ENCODE measurements at regions not wholly inside any gene's neighbourhood (a gene's known extent, or its start where the extent isn't known, plus 50 kb on each side); places are given as distances from the start of the nearest gene placed in this dataset.

DNA sequence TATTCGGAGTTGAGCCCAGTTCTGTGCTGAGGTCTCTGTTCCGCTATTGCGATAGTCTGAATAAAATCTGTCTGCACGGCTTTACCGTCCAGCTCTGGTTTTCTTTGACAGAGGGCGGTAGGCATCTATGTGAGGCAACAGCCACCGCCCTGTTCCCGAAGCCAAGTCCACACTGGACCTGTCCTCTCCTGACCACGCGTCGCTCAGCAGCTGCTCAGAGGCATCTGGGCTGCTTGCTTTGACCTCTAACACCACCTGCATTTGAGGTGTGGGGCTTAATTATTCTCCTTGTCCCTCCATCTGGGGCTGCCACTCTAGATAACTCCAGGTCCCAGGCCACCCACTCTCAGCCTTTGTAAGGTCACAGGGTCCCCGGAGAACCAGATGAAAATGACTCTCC is 168.4 kb upstream of the SMIM23 start:
- Histone ChIP-seq H2AFZ (ENCODE audit: low read depth, low read length) (no peak overlapping the region), H3K4me2 (ENCODE audit: low read length, poor library complexity, severe bottlenecking) (no peak overlapping the region), H3K4ac (ENCODE audit: low read depth in 1 of 2, low read length in 2 of 2) (no peak overlapping the region), H4K8ac (ENCODE audit: low read length) (no peak overlapping the region), H3K27ac (ENCODE audit: low read length, poor library complexity, severe bottlenecking) (no peak overlapping the region), H2BK5ac (ENCODE audit: low read depth, low read length, poor library complexity, severe bottlenecking) (no peak overlapping the region), H3K9ac (ENCODE audit: low read length) (no peak overlapping the region), H2BK15ac (ENCODE audit: low read depth, poor library complexity, severe bottlenecking) (no peak overlapping the region), H3K9me3 (ENCODE audit: control insufficient read depth, low read length) (peaks cover 7% of the 10 kb centered on the region), H4K91ac (ENCODE audit: low read length) (no peak overlapping the region), H3K79me1 (replicated peaks; ENCODE audit: low read length, poor library complexity, severe bottlenecking) (no peaks in the 10 kb centered on the region), H2AK5ac (ENCODE audit: low read length, severe bottlenecking) (no peak overlapping the region), H3K4me3 (ENCODE audit: insufficient read depth in 1 of 2, low read depth in 1 of 2, low read length in 2 of 2) (no peak overlapping the region), H3K36me3 (ENCODE audit: control insufficient read depth in 1 of 2, insufficient read depth in 2 of 2, low read depth in 1 of 2, low read length in 2 of 2) (no peaks in the 10 kb centered on the region), H3K27me3 (ENCODE audit: control insufficient read depth in 1 of 2, insufficient read depth in 1 of 2, low read length in 2 of 2) (peaks cover 52 to 73% of the 10 kb centered on the region in 2 experiments), H3K18ac (ENCODE audit: low read depth in 1 of 2, low read length in 2 of 2) (no peak overlapping the region), H3K14ac (ENCODE audit: low read length in 2 of 2) (no peak overlapping the region), H2BK12ac (ENCODE audit: low read length in 2 of 2) (no peak overlapping the region), H2BK120ac (ENCODE audit: low read depth, low read length) (no peak overlapping the region), H3K4me1 (ENCODE audit: control insufficient read depth, insufficient read depth, low read depth, low read length) (no peaks in the 10 kb centered on the region), H3K23ac (ENCODE audit: low read length in 2 of 2) (no peak overlapping the region)
- DNase-seq = no peak
- WGBS = 91% methylated on average over 12 of the region's 12 CpGs

DNA sequence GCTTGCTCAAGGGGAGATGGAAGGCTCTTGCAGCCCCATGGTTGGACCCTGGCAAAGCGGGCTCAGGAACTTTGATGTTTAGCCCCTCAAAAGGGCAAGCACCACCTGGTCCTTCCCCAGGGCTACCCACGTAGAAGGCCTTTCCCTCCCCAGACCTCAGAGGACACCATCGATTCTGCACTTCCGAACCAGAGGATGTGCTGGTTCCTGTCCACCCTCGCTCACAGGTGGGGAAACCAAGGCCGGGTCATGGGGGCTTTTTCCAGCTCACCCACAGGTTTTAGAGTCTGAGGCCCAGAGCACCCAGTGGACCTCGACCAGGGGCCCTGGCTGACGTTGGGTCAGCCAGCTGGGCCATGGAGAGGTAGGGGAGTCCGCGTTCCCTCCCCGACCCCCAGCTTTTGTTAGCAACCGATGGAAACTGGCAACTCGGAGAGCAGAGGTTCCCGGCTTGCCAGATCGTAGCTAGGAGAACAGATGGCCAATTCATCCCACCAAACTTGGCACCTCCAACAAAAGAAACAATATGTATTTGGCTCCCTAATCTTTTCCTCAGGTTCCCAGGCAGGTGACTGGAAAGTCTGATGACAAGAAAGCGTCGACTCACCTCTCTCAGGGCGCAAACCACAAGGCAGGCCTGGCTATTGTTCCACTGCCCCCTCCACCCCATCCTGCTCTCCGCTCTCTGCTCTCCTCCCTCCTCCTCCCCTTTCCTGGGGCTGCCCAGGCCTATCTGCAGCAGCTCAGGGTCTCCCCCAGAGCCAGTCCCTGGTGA is 167.6 kb upstream of the SMIM23 start:
- WGBS = 86% methylated on average over 19 of the region's 19 CpGs
- no peak overlapping the region for H2BK120ac ChIP-seq (ENCODE audit: low read depth, low read length)
- no peak overlapping the region for H2AFZ ChIP-seq (ENCODE audit: low read depth, low read length)
- H3K4me2 ChIP-seq (ENCODE audit: low read length, poor library complexity, severe bottlenecking) = no peak overlapping the region
- no peak overlapping the region for H4K91ac ChIP-seq (ENCODE audit: low read length)
- H3K23ac ChIP-seq (ENCODE audit: low read length in 2 of 2) = no peak overlapping the region
- no peak for DNase-seq
- no peak overlapping the region for H4K8ac ChIP-seq (ENCODE audit: low read length)
- H2BK12ac ChIP-seq (ENCODE audit: low read length in 2 of 2) = no peak overlapping the region
- no peak overlapping the region for H3K9ac ChIP-seq (ENCODE audit: low read length)
- H2BK15ac ChIP-seq (ENCODE audit: low read depth, poor library complexity, severe bottlenecking) = no peak overlapping the region
- no peak overlapping the region for H3K4me3 ChIP-seq (ENCODE audit: insufficient read depth in 1 of 2, low read depth in 1 of 2, low read length in 2 of 2)
- no peaks in the 10 kb centered on the region for H3K4me1 ChIP-seq (ENCODE audit: control insufficient read depth, insufficient read depth, low read depth, low read length)
- H3K4ac ChIP-seq (ENCODE audit: low read depth in 1 of 2, low read length in 2 of 2) = no peak overlapping the region
- peaks cover 45 to 74% of the 10 kb centered on the region in 2 experiments for H3K27me3 ChIP-seq (ENCODE audit: control insufficient read depth in 1 of 2, insufficient read depth in 1 of 2, low read length in 2 of 2)
- H3K14ac ChIP-seq (ENCODE audit: low read length in 2 of 2) = no peak overlapping the region
- no peaks in the 10 kb centered on the region for H3K36me3 ChIP-seq (ENCODE audit: control insufficient read depth in 1 of 2, insufficient read depth in 2 of 2, low read depth in 1 of 2, low read length in 2 of 2)
- no peak overlapping the region for H2AK5ac ChIP-seq (ENCODE audit: low read length, severe bottlenecking)
- no peak overlapping the region for H2BK5ac ChIP-seq (ENCODE audit: low read depth, low read length, poor library complexity, severe bottlenecking)
- H3K27ac ChIP-seq (ENCODE audit: low read length, poor library complexity, severe bottlenecking) = no peak overlapping the region
- no peak overlapping the region for H3K18ac ChIP-seq (ENCODE audit: low read depth in 1 of 2, low read length in 2 of 2)
- no peaks in the 10 kb centered on the region for H3K79me1 ChIP-seq (replicated peaks; ENCODE audit: low read length, poor library complexity, severe bottlenecking)
- peaks cover 7% of the 10 kb centered on the region for H3K9me3 ChIP-seq (ENCODE audit: control insufficient read depth, low read length)

DNA sequence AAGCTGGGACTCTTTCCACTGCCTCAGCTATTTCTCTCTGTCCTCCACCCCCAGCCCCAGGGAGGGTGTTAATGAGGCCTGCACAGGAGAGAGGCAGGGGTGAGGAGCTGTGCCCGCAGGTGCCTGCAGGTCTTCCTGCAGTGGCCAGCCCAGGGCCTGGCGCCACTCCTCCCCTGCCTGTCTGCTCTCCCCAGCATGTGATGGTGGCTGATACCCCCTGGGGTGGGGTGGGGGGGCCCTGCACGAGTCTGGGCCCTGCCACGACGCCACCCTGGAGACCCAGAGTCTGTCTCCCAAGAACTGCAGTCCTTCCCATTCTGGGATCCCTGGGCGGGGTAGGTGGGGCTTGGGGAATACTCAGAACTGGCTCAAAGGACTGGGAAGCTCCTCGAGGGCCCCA is 166.4 kb upstream of the SMIM23 start:
- H2BK12ac ChIP-seq (ENCODE audit: low read length in 2 of 2) = no peak overlapping the region
- no peak overlapping the region for H2BK15ac ChIP-seq (ENCODE audit: low read depth, poor library complexity, severe bottlenecking)
- WGBS = 61% methylated on average over 7 of the region's 7 CpGs
- H3K9me3 ChIP-seq (ENCODE audit: control insufficient read depth, low read length) = no peaks in the 10 kb centered on the region
- no peak overlapping the region for H2BK120ac ChIP-seq (ENCODE audit: low read depth, low read length)
- no peak overlapping the region for H2AK5ac ChIP-seq (ENCODE audit: low read length, severe bottlenecking)
- H3K27ac ChIP-seq (ENCODE audit: low read length, poor library complexity, severe bottlenecking) = no peak overlapping the region
- no peak overlapping the region for H3K4me2 ChIP-seq (ENCODE audit: low read length, poor library complexity, severe bottlenecking)
- peaks cover 38 to 75% of the 10 kb centered on the region in 2 experiments for H3K27me3 ChIP-seq (ENCODE audit: control insufficient read depth in 1 of 2, insufficient read depth in 1 of 2, low read length in 2 of 2)
- no peak overlapping the region for H3K9ac ChIP-seq (ENCODE audit: low read length)
- no peak overlapping the region for H3K4me3 ChIP-seq (ENCODE audit: insufficient read depth in 1 of 2, low read depth in 1 of 2, low read length in 2 of 2)
- no peak overlapping the region for H4K8ac ChIP-seq (ENCODE audit: low read length)
- no peak overlapping the region for H2BK5ac ChIP-seq (ENCODE audit: low read depth, low read length, poor library complexity, severe bottlenecking)
- no peak overlapping the region for H3K14ac ChIP-seq (ENCODE audit: low read length in 2 of 2)
- peaks cover 9% of the 10 kb centered on the region for H3K4me1 ChIP-seq (ENCODE audit: control insufficient read depth, insufficient read depth, low read depth, low read length)
- no peak overlapping the region for H3K23ac ChIP-seq (ENCODE audit: low read length in 2 of 2)
- no peaks in the 10 kb centered on the region for H3K79me1 ChIP-seq (replicated peaks; ENCODE audit: low read length, poor library complexity, severe bottlenecking)
- H3K36me3 ChIP-seq (ENCODE audit: control insufficient read depth in 1 of 2, insufficient read depth in 2 of 2, low read depth in 1 of 2, low read length in 2 of 2) = no peaks in the 10 kb centered on the region
- H2AFZ ChIP-seq (ENCODE audit: low read depth, low read length) = no peak overlapping the region
- no peak overlapping the region for H3K18ac ChIP-seq (ENCODE audit: low read depth in 1 of 2, low read length in 2 of 2)
- H3K4ac ChIP-seq (ENCODE audit: low read depth in 1 of 2, low read length in 2 of 2) = no peak overlapping the region
- no peak overlapping the region for H4K91ac ChIP-seq (ENCODE audit: low read length)
- DNase-seq = no peak

DNA sequence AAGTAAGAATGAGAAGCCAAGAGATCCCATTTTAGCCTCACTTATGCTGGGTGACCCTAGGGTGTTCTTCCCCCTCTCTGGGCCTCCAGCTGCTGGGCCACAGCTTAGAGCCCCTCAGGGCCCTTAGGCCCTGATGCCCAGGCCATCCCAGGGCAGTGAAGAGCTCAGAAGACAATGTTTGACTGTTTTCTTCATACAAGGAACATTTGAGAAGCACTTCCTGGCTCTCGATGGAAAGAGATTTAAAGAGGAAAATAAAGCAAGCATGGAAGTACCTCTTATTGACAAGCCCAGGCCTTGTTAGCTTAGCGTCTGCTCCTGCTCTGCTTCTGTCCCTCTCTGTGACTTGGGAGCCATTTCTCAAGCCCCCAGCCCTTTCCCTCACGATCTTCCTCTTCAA is 165.9 kb upstream of the SMIM23 start:
- Histone ChIP-seq H2BK12ac (ENCODE audit: low read length in 2 of 2) (no peak overlapping the region), H3K14ac (ENCODE audit: low read length in 2 of 2) (no peak overlapping the region), H3K4me1 (ENCODE audit: control insufficient read depth, insufficient read depth, low read depth, low read length) (peaks cover 9% of the 10 kb centered on the region), H3K9me3 (ENCODE audit: control insufficient read depth, low read length) (no peaks in the 10 kb centered on the region), H2BK5ac (ENCODE audit: low read depth, low read length, poor library complexity, severe bottlenecking) (no peak overlapping the region), H3K4me3 (ENCODE audit: insufficient read depth in 1 of 2, low read depth in 1 of 2, low read length in 2 of 2) (no peak overlapping the region), H3K18ac (ENCODE audit: low read depth in 1 of 2, low read length in 2 of 2) (no peak overlapping the region), H4K8ac (ENCODE audit: low read length) (no peak overlapping the region), H3K27ac (ENCODE audit: low read length, poor library complexity, severe bottlenecking) (no peak overlapping the region), H2BK120ac (ENCODE audit: low read depth, low read length) (no peak overlapping the region), H3K4ac (ENCODE audit: low read depth in 1 of 2, low read length in 2 of 2) (no peak overlapping the region), H4K91ac (ENCODE audit: low read length) (no peak overlapping the region), H3K36me3 (ENCODE audit: control insufficient read depth in 1 of 2, insufficient read depth in 2 of 2, low read depth in 1 of 2, low read length in 2 of 2) (no peaks in the 10 kb centered on the region), H3K27me3 (ENCODE audit: control insufficient read depth in 1 of 2, insufficient read depth in 1 of 2, low read length in 2 of 2) (peaks cover 35 to 76% of the 10 kb centered on the region in 2 experiments), H2AK5ac (ENCODE audit: low read length, severe bottlenecking) (no peak overlapping the region), H2BK15ac (ENCODE audit: low read depth, poor library complexity, severe bottlenecking) (no peak overlapping the region), H2AFZ (ENCODE audit: low read depth, low read length) (no peak overlapping the region), H3K23ac (ENCODE audit: low read length in 2 of 2) (no peak overlapping the region), H3K9ac (ENCODE audit: low read length) (no peak overlapping the region), H3K4me2 (ENCODE audit: low read length, poor library complexity, severe bottlenecking) (no peak overlapping the region), H3K79me1 (replicated peaks; ENCODE audit: low read length, poor library complexity, severe bottlenecking) (no peaks in the 10 kb centered on the region)
- no peak for DNase-seq
- 78% methylated on average over 3 of the region's 3 CpGs for WGBS
